Fibroblast of the aortic adventitia (primary cell): ENCODE measurements at regions not wholly inside any gene's neighbourhood (a gene's known extent, or its start where the extent isn't known, plus 50 kb on each side); places are given as distances from the start of the nearest gene placed in this dataset.
"Not testable (repeated sequence)": the region's sequence is repeated elsewhere in the genome, so short reads cannot be mapped to it uniquely, and the experiment has no call there.

ENCODE experiments used
- DNase-seq: peaks from one replicate; pipeline ENCODE4 v3.0.0-alpha.2; 2010; ENCODE audit warnings: low read depth
- H3K4me3 ChIP-seq: 2 replicates; pipeline ENCODE4 v1.5.1; 2011; ENCODE audit warnings: low read depth, mild to moderate bottlenecking, control low read depth, low read length, moderate library complexity
- TF ChIP-seq, protein P1 (sequence below): IDR thresholded peaks from 2 replicates; pipeline ENCODE4 v1.5.1; 2011; ENCODE audit warnings: mild to moderate bottlenecking, low read length, control low read depth, inconsistent platforms; ENCODE audit not compliant: insufficient read depth

DNA sequence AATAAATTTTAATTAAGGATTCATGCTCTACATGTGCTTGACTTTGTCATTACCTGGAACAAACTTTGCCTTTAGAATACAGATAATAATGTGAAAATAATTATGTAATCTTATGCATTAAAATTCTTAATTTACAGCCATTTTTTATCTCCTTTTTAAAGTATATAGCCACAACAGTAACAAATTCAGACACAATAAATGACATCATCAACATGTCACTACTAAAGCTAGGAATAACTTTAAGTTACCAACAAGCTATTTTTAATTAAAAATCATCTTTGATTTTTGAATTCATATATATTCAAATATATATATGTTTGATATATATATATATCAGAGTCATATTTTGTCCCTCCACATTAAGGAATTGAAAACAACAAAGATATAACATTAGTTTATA is 107.7 kb downstream of the MAD2L1 start:
- DNase-seq: no peak
- H3K4me3 ChIP-seq: no peak overlapping the region
- TF ChIP-seq, protein P1, sequence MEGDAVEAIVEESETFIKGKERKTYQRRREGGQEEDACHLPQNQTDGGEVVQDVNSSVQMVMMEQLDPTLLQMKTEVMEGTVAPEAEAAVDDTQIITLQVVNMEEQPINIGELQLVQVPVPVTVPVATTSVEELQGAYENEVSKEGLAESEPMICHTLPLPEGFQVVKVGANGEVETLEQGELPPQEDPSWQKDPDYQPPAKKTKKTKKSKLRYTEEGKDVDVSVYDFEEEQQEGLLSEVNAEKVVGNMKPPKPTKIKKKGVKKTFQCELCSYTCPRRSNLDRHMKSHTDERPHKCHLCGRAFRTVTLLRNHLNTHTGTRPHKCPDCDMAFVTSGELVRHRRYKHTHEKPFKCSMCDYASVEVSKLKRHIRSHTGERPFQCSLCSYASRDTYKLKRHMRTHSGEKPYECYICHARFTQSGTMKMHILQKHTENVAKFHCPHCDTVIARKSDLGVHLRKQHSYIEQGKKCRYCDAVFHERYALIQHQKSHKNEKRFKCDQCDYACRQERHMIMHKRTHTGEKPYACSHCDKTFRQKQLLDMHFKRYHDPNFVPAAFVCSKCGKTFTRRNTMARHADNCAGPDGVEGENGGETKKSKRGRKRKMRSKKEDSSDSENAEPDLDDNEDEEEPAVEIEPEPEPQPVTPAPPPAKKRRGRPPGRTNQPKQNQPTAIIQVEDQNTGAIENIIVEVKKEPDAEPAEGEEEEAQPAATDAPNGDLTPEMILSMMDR: no peak

DNA sequence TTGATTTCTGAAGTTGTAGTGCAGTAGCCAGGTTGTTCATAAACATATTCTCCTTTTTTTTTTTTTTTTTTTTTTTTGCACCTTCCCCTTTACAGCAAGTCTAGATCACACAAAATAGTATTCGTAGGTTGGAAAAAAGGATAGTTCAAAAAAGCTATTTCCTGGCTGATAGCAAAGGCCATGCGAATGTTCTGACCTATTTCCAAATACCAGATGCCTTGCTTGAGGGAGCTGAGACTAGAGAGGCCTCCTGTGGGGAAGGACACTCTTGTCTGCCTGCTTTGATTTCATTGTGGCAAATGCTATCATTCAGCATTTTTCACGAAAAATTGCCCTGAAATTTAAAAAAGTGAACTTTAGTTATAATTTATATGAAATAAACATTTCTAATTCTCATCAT is 111.4 kb downstream of the MAD2L1 start:
- DNase-seq: no peak
- TF ChIP-seq, protein P1: no peak
- no peak overlapping the region for H3K4me3 ChIP-seq

DNA sequence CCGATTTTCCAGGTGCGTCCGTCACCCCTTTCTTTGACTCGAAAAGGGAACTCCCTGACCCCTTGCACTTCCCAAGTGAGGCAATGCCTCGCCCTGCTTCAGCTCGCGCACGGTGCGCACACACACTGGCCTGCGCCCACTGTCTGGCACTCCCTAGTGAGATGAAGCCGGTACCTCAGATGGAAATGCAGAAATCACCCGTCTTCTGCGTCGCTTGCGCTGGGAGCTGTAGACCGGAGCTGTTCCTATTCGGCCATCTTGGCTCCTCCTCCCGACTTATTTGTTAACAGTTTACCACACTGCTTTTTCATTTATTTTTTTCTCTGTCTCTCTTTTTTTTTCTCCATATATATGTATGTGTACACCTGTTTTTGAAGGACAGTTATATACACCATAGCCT is 112.2 kb downstream of the MAD2L1 start:
- not testable (repeated sequence) for DNase-seq, H3K4me3 ChIP-seq

DNA sequence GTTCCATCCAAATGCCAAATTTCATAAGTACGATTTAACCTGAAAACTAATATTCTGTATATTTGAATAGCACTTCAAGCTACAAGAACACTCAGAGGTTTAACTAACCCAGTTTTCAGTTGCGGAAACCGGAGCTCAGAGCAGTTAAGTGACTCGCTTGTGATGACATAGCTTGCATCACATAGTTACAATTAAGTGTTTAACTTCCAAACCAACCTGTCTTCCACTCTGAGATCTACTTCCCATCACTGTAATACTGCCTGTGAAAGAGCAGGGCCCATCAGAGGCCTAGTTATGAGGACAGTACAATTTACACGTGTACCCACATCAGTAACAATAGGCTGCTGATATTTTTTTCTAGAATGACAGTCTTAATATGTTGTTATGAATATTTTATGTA is 120.3 kb downstream of the MAD2L1 start:
- no peak for DNase-seq
- TF ChIP-seq, protein P1: no peak
- no peak overlapping the region for H3K4me3 ChIP-seq

DNA sequence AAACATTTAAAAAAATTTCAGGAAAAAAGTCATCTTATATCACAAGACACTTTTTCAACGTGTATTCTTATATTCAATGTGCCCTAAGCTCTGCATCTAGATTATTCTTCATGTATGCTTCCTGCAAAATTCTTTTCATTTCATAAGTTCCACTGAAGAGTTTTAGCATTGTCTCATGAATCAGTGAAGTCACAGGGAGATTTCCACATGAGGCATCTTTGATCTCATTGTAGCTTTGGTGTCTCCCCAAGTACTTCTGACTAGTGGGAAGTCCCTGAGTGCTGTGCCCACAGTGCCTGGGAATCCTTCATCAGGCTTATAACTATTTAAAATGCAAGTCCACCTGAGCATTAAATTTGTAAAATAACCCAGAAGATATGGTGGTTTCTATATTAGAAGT is 123.8 kb downstream of the MAD2L1 start:
- no peak overlapping the region for H3K4me3 ChIP-seq
- TF ChIP-seq, protein P1: no peak
- peak; percentile 2 for DNase-seq

DNA sequence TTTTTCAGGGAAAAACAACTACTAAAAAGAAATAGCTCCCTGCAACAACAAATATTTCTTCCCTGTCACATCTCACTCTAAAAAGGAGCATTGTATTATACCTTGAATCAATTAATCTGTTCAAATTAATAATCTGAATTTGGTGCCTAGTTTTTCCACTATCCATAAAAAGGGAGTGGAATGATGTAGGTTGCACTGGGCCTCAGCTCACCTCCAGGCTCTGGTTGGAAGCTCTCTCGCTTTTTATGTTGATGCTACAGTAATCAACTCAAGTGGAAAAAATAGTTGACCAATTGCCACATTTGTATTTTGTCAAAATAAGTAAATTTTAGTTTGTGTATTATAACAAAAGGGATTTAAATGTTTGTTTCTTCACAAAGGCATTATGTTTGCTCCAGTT is 126.1 kb downstream of the MAD2L1 start:
- H3K4me3 ChIP-seq: no peak overlapping the region
- no peak for DNase-seq
- TF ChIP-seq, protein P1: no peak

DNA sequence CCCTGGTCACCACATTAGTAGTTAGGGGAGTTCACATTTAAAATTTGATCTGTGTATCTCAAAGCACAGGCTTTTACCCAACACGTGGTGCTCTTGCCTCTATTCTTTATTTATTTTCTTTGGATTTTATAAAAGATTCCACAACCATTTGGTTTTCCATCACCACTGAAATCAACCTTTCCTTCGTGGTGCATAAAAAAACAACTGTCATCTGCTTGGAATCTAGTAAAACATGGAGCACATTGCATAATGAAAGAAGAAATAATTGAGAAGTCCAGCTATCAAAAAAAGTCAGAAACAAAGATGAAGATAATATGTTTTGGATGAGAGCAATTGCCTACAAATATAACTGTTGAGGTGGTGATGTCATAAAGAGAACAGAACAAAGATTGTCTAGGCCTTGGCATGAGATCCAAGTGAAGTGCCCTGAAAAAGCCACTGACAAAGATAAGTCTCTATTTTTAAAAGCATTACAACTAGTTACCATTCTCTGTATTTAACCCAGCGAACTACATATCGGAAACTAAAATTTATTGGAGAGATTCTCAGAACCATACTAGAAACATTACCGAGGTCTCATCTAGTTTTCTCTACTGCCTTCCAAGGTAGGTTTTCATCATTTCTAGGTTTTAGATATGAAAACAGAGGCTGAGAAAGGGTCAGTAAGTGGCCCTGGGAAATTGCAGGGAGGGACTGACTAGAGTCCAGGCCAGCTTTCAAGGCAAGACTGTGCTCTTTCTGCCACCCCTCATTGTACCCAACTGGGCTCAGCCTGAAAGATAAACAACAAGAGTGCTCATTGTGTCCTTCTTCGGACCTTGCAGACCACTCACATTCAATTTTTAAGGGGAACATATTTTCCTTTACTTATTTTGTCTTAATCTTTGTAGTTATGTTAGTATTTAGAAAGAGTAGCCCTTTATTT is 127.3 kb downstream of the MAD2L1 start:
- peak; percentile 30 for DNase-seq
- no peak overlapping the region for H3K4me3 ChIP-seq
- TF ChIP-seq, protein P1: no peak
